Dedifferentiated amniotic fluid mesenchymal stem cell (primary cell): ENCODE measurements at regions not wholly inside any gene's neighbourhood (a gene's known extent, or its start where the extent isn't known, plus 50 kb on each side); places are given as distances from the start of the nearest gene placed in this dataset.

Experiments used
- DNase-seq: peaks from one replicate; pipeline ENCODE4 v3.0.0-alpha.2; 2016; ENCODE audit errors: extremely low spot score

GRCh38 chr3:135865085-135865484 lies 100.4 kb upstream of the PPP2R3A start:
- DNase-seq: no peak

GRCh38 chr3:135865553-135865952 lies 100.0 kb upstream of the PPP2R3A start:
- no peak for DNase-seq

- no peak for DNase-seq
These were observed 97.6 kb upstream of the PPP2R3A start for GRCh38 chr3:135867911-135868310.

GRCh38 chr3:135868801-135869200 lies 96.7 kb upstream of the PPP2R3A start:
- DNase-seq: no peak

- DNase-seq: no peak
These were observed 96.0 kb upstream of the PPP2R3A start for GRCh38 chr3:135869439-135870105.

GRCh38 chr3:135871311-135871710 lies 94.2 kb upstream of the PPP2R3A start:
- DNase-seq: no peak

GRCh38 chr3:135874035-135874434 lies 91.5 kb upstream of the PPP2R3A start:
- no peak for DNase-seq

- DNase-seq: no peak
These were observed 87.0 kb upstream of the PPP2R3A start for GRCh38 chr3:135878501-135878900.

GRCh38 chr3:135885885-135886284 lies 79.6 kb upstream of the PPP2R3A start:
- DNase-seq: no peak

- DNase-seq: no peak
These were observed 78.3 kb upstream of the PPP2R3A start for GRCh38 chr3:135887220-135887619.

GRCh38 chr3:135889443-135889842 lies 76.1 kb upstream of the PPP2R3A start:
- no peak for DNase-seq

- no peak for DNase-seq
These were observed 74.4 kb upstream of the PPP2R3A start for GRCh38 chr3:135891121-135891520.

GRCh38 chr3:135895106-135895733 lies 70.3 kb upstream of the PPP2R3A start:
- DNase-seq: peak; percentile 68

- DNase-seq: no peak
These were observed 69.8 kb upstream of the PPP2R3A start for GRCh38 chr3:135895734-135896121.

- no peak for DNase-seq
These were observed 68.9 kb upstream of the PPP2R3A start for GRCh38 chr3:135896613-135897012.

- no peak for DNase-seq
These were observed 67.8 kb upstream of the PPP2R3A start for GRCh38 chr3:135897715-135898114.

GRCh38 chr3:135898774-135899173 lies 66.8 kb upstream of the PPP2R3A start:
- DNase-seq: no peak

GRCh38 chr3:135905058-135905724 lies 60.3 kb upstream of the PPP2R3A start:
- no peak for DNase-seq

- DNase-seq: no peak
These were observed 57.9 kb upstream of the PPP2R3A start for GRCh38 chr3:135907422-135908165.

- DNase-seq: no peak
These were observed 57.3 kb upstream of the PPP2R3A start for GRCh38 chr3:135908225-135908624.

- no peak for DNase-seq
These were observed 56.8 kb upstream of the PPP2R3A start for GRCh38 chr3:135908737-135909136.

- DNase-seq: no peak
These were observed 54.4 kb upstream of the PPP2R3A start for GRCh38 chr3:135911110-135911509.
